Endodermal cell (in vitro differentiated cells): ENCODE measurements at regions not wholly inside any gene's neighbourhood (a gene's known extent, or its start where the extent isn't known, plus 50 kb on each side); places are given as distances from the start of the nearest gene placed in this dataset.
A peak's percentile ranks its signal among the peaks of the same experiment; 100 is the strongest.
"Not testable (repeated sequence)": the region's sequence is repeated elsewhere in the genome, so short reads cannot be mapped to it uniquely, and the experiment has no call there.

Experiments used
- DNase-seq: peaks from one replicate; pipeline ENCODE4 v3.0.0-alpha.2; 2017
- H3K27ac ChIP-seq: 2 replicates; pipeline ENCODE4 v1.5.1; 2013; ENCODE audit warnings: mild to moderate bottlenecking, low read depth, low read length, moderate library complexity
- H3K27me3 ChIP-seq: 2 replicates; pipeline ENCODE4 v1.6.1; 2013; ENCODE audit warnings: mild to moderate bottlenecking, low read length, moderate library complexity; ENCODE audit not compliant: insufficient read depth, control insufficient read depth, poor library complexity, severe bottlenecking
- H3K36me3 ChIP-seq: 2 replicates; pipeline ENCODE4 v1.7.0; 2013; ENCODE audit warnings: mild to moderate bottlenecking, low read length, moderate library complexity; ENCODE audit not compliant: control insufficient read depth, insufficient read depth
- H3K4me1 ChIP-seq: one replicate; pipeline ENCODE4 v1.7.0; 2013; ENCODE audit warnings: low read length; ENCODE audit not compliant: control insufficient read depth, insufficient read depth
- H3K4me3 ChIP-seq: 2 replicates; pipeline ENCODE4 v1.5.1; 2013; ENCODE audit warnings: mild to moderate bottlenecking, low read length, moderate library complexity
- H3K9ac ChIP-seq: 2 replicates; pipeline ENCODE4 v1.6.1; 2013; ENCODE audit warnings: mild to moderate bottlenecking, low read length, moderate library complexity; ENCODE audit not compliant: poor library complexity, severe bottlenecking; ENCODE audit errors: extremely low read depth
- H3K9me3 ChIP-seq: 2 replicates; pipeline ENCODE4 v1.6.1; 2013; ENCODE audit warnings: mild to moderate bottlenecking, low read length, moderate library complexity; ENCODE audit not compliant: control insufficient read depth
- H3K27ac Mint-ChIP-seq: 2 replicates; pipeline ENCODE4 v1.8.0; 2020; ENCODE audit warnings: mixed read lengths
- H3K27me3 Mint-ChIP-seq: 2 replicates; pipeline ENCODE4 v1.8.0; 2021; ENCODE audit warnings: mild to moderate bottlenecking, mixed read lengths; ENCODE audit not compliant: insufficient read depth
- H3K36me3 Mint-ChIP-seq: 2 replicates; pipeline ENCODE4 v1.8.0; 2020; ENCODE audit warnings: low read depth, mixed read lengths
- H3K4me1 Mint-ChIP-seq: 2 replicates; pipeline ENCODE4 v1.8.0; 2020; ENCODE audit warnings: mixed read lengths
- H3K4me3 Mint-ChIP-seq: 2 replicates; pipeline ENCODE4 v1.8.0; 2020; ENCODE audit warnings: mild to moderate bottlenecking, moderate library complexity, mixed read lengths
- H3K9me3 Mint-ChIP-seq: 2 replicates; pipeline ENCODE4 v1.8.0; 2020; ENCODE audit warnings: mild to moderate bottlenecking, mixed read lengths
- CTCF ChIP-seq: fragments of 200-600 bp; sonication (generic); conservative IDR thresholded peaks from 2 replicates; pipeline ENCODE4 v1.5.0; 2021; ENCODE audit warnings: antibody characterized with exemption, mild to moderate bottlenecking
- WGBS, 2 experiments: methylation state at CpG; one replicate each; pipeline versions ENCODE4 v1.1.5 to v1.1.7; 2013; ENCODE audit warnings: missing lambda C conversion rate in 2 of 2, mixed read lengths in 1 of 2; ENCODE audit not compliant: insufficient coverage in 1 of 2, insufficient read length in 1 of 2; 5-methylcytosine and 5-hydroxymethylcytosine counted together

DNA sequence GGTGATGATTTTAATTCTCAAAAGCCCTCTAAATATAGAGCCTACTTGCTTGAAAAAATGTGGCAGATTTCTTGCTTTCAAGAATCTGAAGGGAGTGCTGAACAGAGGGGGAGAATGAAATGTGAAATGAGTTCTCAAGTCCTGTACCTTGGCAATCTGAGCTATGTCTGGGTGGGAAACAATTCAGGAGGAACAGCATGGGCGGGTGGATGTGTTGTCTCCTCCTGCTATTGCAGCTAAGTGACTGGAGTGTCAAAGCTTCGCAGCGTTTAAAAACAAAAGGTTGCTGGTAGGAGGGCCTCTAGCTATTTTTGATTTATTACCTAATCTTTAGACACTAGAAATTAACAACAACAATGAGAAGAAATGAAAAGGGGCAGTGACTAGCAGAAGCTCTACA is 102.5 kb upstream of the ARG1 start:
- Mint-ChIP-seq H3K4me1 (peaks cover 11% of the 10 kb centered on the region), H3K27me3 (no peaks in the 10 kb centered on the region), H3K36me3 (peaks cover 4% of the 10 kb centered on the region), H3K9me3 (peaks cover 17% of the 10 kb centered on the region), H3K4me3 (no peak overlapping the region), H3K27ac (no peak overlapping the region)
- no peak overlapping the region for H3K27ac ChIP-seq
- WGBS, 2 experiments, result 71 to 89% methylated on average over 1 to 3 of the region's 3 CpGs
- peaks cover 24% of the 10 kb centered on the region for H3K9me3 ChIP-seq
- no peak for DNase-seq
- no peaks in the 10 kb centered on the region for H3K4me1 ChIP-seq
- no peak overlapping the region for H3K4me3 ChIP-seq
- H3K9ac ChIP-seq, result no peak overlapping the region
- no peaks in the 10 kb centered on the region for H3K36me3 ChIP-seq
- no peak for TF ChIP-seq CTCF
- no peaks in the 10 kb centered on the region for H3K27me3 ChIP-seq

DNA sequence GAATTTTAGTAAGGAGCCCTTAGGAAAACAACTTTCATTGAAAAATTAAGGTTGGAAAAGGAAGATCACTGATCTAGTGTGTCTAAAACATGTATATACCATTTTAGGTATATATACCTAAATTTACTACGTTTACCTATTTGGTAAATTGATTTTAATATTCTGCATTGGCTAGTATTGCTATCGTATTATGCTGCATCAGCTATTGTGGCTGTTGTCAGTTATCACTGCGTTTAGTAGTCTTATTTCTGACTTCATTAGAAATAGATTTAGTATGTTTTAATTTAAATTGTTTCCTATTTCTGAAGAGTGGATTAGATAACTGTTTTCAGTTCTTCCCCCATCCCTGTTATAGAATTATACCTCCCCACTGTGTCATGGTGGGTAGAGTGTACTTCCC is 101.7 kb upstream of the ARG1 start:
- Histone ChIP-seq H3K27ac (no peak overlapping the region), H3K4me1 (no peaks in the 10 kb centered on the region), H3K27me3 (no peaks in the 10 kb centered on the region), H3K9me3 (peaks cover 27% of the 10 kb centered on the region), H3K9ac (no peak overlapping the region), H3K36me3 (no peaks in the 10 kb centered on the region), H3K4me3 (no peak overlapping the region)
- Mint-ChIP-seq H3K27ac (no peak overlapping the region), H3K9me3 (peaks cover 19% of the 10 kb centered on the region), H3K4me3 (no peak overlapping the region), H3K27me3 (no peaks in the 10 kb centered on the region), H3K36me3 (peaks cover 6% of the 10 kb centered on the region), H3K4me1 (peaks cover 11% of the 10 kb centered on the region)
- DNase-seq, result no peak
- 90 to 93% methylated on average over 2 to 3 of the region's 3 CpGs for whole genome bisulfite sequencing, 2 experiments
- TF ChIP-seq CTCF, result no peak

DNA sequence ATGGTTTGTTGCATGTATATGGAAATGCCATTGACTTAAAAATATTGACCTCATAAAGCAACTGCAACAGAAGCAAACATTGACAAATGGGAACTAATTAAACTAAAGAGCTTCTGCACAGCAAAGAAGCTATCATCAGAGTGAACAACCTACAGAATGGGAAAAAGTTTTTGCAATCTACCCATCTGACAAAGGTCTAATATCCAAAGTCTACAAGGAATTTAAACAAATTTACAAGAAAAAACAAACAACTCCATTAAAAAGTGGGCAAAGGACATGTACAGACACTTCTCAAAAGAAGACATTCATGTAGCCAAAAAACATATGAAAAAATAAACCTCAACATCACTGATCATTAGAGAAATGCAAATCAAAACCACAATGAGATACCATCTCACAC is 99.7 kb upstream of the ARG1 start:
- H3K9me3 ChIP-seq, result peaks cover 28% of the 10 kb centered on the region
- DNase-seq, H3K27me3 ChIP-seq, H3K27me3 Mint-ChIP-seq, H3K9ac ChIP-seq, H3K4me1 ChIP-seq, H3K4me3 Mint-ChIP-seq, H3K27ac ChIP-seq, H3K27ac Mint-ChIP-seq, H3K36me3 ChIP-seq, H3K4me3 ChIP-seq: not testable (repeated sequence)
- Mint-ChIP-seq H3K9me3 (peaks cover 25% of the 10 kb centered on the region), H3K36me3 (peaks cover 12% of the 10 kb centered on the region), H3K4me1 (peaks cover 19% of the 10 kb centered on the region)

- Histone ChIP-seq H3K27me3 (no peaks in the 10 kb centered on the region), H3K9ac (no peak overlapping the region), H3K4me3 (no peak overlapping the region), H3K27ac (no peak overlapping the region), H3K36me3 (no peaks in the 10 kb centered on the region), H3K9me3 (peaks cover 28% of the 10 kb centered on the region), H3K4me1 (peaks cover 6% of the 10 kb centered on the region)
- H3K4me3 Mint-ChIP-seq, result no peak overlapping the region
- WGBS, 2 experiments, result 92 to 100% methylated on average over 1 to 2 of the region's 2 CpGs
- peaks cover 21% of the 10 kb centered on the region for H3K4me1 Mint-ChIP-seq
- no peak for DNase-seq
- H3K36me3 Mint-ChIP-seq, result peaks cover 12% of the 10 kb centered on the region
- H3K27ac Mint-ChIP-seq, result no peak overlapping the region
- peaks cover 25% of the 10 kb centered on the region for H3K9me3 Mint-ChIP-seq
- H3K27me3 Mint-ChIP-seq, result no peaks in the 10 kb centered on the region
- no peak for TF ChIP-seq CTCF
These were observed 96.7 kb upstream of the ARG1 start for GRCh38 chr6:131476362-131476761.

- H3K4me3 ChIP-seq, H3K27me3 ChIP-seq, H3K4me1 ChIP-seq, H3K27me3 Mint-ChIP-seq, H3K36me3 ChIP-seq: not testable (repeated sequence)
- peaks cover 28% of the 10 kb centered on the region for H3K4me1 Mint-ChIP-seq
- peak overlapping the region; percentile 23 for H3K4me3 Mint-ChIP-seq
- peaks cover 22% of the 10 kb centered on the region for H3K9me3 Mint-ChIP-seq
- peak; percentile 66 for DNase-seq
- H3K36me3 Mint-ChIP-seq, result peaks cover 12% of the 10 kb centered on the region
- Histone ChIP-seq H3K27ac (peak overlapping the region; percentile 36), H3K9ac (peak overlapping the region; percentile 52), H3K9me3 (peaks cover 25% of the 10 kb centered on the region)
- peak overlapping the region; percentile 99 for H3K27ac Mint-ChIP-seq
- 40% methylated on average over 6 of the region's 6 CpGs; no CpG with 5 or more reads in 1 of the 2 experiments for WGBS, 2 experiments
These were observed 94.2 kb upstream of the ARG1 start for GRCh38 chr6:131478740-131479211.
